Stimulated activated CD8-positive, alpha-beta memory T cell treated with anti-CD3 and anti-CD28 coated beads, Interleukin-7, amount 100 ng/mL, for 24 hours (primary cell): ENCODE measurements at regions not wholly inside any gene's neighbourhood (a gene's known extent, or its start where the extent isn't known, plus 50 kb on each side); places are given as distances from the start of the nearest gene placed in this dataset.
"Not testable (repeated sequence)": the region's sequence is repeated elsewhere in the genome, so short reads cannot be mapped to it uniquely, and the experiment has no call there.

Source experiments
- DNase-seq: peaks from one replicate; pipeline ENCODE4 v3.0.0-alpha.2; 2020; ENCODE audit warnings: low read depth

GRCh38 chr10:4294996-4295792 lies 510.2 kb upstream of the KLF6 start:
- DNase-seq = no peak

- DNase-seq = no peak
Observed at GRCh38 chr10:4294271-4294670, 509.3 kb upstream of the KLF6 start.

- DNase-seq = no peak
Observed at GRCh38 chr10:4291990-4292389, 507.0 kb upstream of the KLF6 start.

- DNase-seq = no peak
Observed at GRCh38 chr10:4285121-4285520, 500.1 kb upstream of the KLF6 start.

- DNase-seq = no peak
Observed at GRCh38 chr10:4283846-4284610, 499.0 kb upstream of the KLF6 start.

- no peak for DNase-seq
Observed at GRCh38 chr10:4282496-4282895, 497.5 kb upstream of the KLF6 start.

- DNase-seq = no peak
Observed at GRCh38 chr10:4281190-4281825, 496.3 kb upstream of the KLF6 start.

GRCh38 chr10:4280461-4281189 lies 495.6 kb upstream of the KLF6 start:
- DNase-seq = no peak

GRCh38 chr10:4279655-4280054 lies 494.6 kb upstream of the KLF6 start:
- no peak for DNase-seq

- no peak for DNase-seq
Observed at GRCh38 chr10:4278186-4278585, 493.2 kb upstream of the KLF6 start.

GRCh38 chr10:4276151-4276550 lies 491.1 kb upstream of the KLF6 start:
- DNase-seq = no peak

- DNase-seq = not testable (repeated sequence)
Observed at GRCh38 chr10:4274671-4275070, 489.7 kb upstream of the KLF6 start.

- DNase-seq = no peak
Observed at GRCh38 chr10:4271193-4271592, 486.2 kb upstream of the KLF6 start.

- DNase-seq = no peak
Observed at GRCh38 chr10:4270116-4270515, 485.1 kb upstream of the KLF6 start.

- not testable (repeated sequence) for DNase-seq
Observed at GRCh38 chr10:4268490-4268889, 483.5 kb upstream of the KLF6 start.

GRCh38 chr10:4267086-4267773 lies 482.2 kb upstream of the KLF6 start:
- DNase-seq = no peak

GRCh38 chr10:4266416-4267085 lies 481.5 kb upstream of the KLF6 start:
- DNase-seq = no peak

- no peak for DNase-seq
Observed at GRCh38 chr10:4265964-4266363, 481.0 kb upstream of the KLF6 start.

- no peak for DNase-seq
Observed at GRCh38 chr10:4264209-4264865, 479.3 kb upstream of the KLF6 start.

GRCh38 chr10:4263601-4263921 lies 478.6 kb upstream of the KLF6 start:
- DNase-seq = no peak
